ENCODE measurements at regions not wholly inside any gene's neighbourhood (a gene's known extent, or its start where the extent isn't known, plus 50 kb on each side); places are given as distances from the start of the nearest gene placed in this dataset.

GRCh38 chr10:42981358-42982236 is 95.3 kb upstream of the RET start:
- Histone ChIP-seq H3K9me3 (ENCODE audit: low read length) (no peaks in the 10 kb centered on the region), H3K4me1 (ENCODE audit: insufficient read depth, low read length) (no peaks in the 10 kb centered on the region), H3K36me3 (ENCODE audit: insufficient read depth, low read length) (no peaks in the 10 kb centered on the region), H3K27me3 (ENCODE audit: insufficient read depth, low read length, poor library complexity, severe bottlenecking) (no peaks in the 10 kb centered on the region), H3K27ac (ENCODE audit: low read depth, low read length) (no peak overlapping the region), H3K4me3 (ENCODE audit: low read length) (no peak overlapping the region)
- no peak overlapping the region for H3K27ac Mint-ChIP-seq
- no peaks in the 10 kb centered on the region for H3K9me3 Mint-ChIP-seq
- H3K4me3 Mint-ChIP-seq, result no peak overlapping the region
- ChIA-PET CTCF (interaction anchor here (0.8 kb wide), 1 partner anchor 372 kb away, joined by 5 read pairs; no protein-coding TSS in a partner anchor), POLR2A (no interaction called here)
- no peaks in the 10 kb centered on the region for H3K36me3 Mint-ChIP-seq
- DNase-seq, result no peak
- H3K4me1 Mint-ChIP-seq, result no peaks in the 10 kb centered on the region
- H3K27me3 Mint-ChIP-seq, result no peaks in the 10 kb centered on the region

- Mint-ChIP-seq H3K4me1 (no peaks in the 10 kb centered on the region), H3K27me3 (no peaks in the 10 kb centered on the region), H3K4me3 (peak overlapping the region in 1 of 7 donors; percentile 15), H3K27ac (no peak overlapping the region), H3K9me3 (no peaks in the 10 kb centered on the region), H3K36me3 (no peaks in the 10 kb centered on the region)
- CTCF ChIA-PET, result no interaction called here
- POLR2A ChIA-PET, result no interaction called here
- H3K27ac ChIP-seq (ENCODE audit: low read depth, low read length), result no peak overlapping the region
- no peaks in the 10 kb centered on the region for H3K9me3 ChIP-seq (ENCODE audit: low read length)
- no peaks in the 10 kb centered on the region for H3K27me3 ChIP-seq (ENCODE audit: insufficient read depth, low read length, poor library complexity, severe bottlenecking)
- DNase-seq, result no peak
- no peak overlapping the region for H3K4me3 ChIP-seq (ENCODE audit: low read length)
- no peaks in the 10 kb centered on the region for H3K4me1 ChIP-seq (ENCODE audit: insufficient read depth, low read length)
- H3K36me3 ChIP-seq (ENCODE audit: insufficient read depth, low read length), result no peaks in the 10 kb centered on the region
Observed at GRCh38 chr10:42982891-42983506, 93.9 kb upstream of the RET start.

GRCh38 chr10:42983591-42983990 is 93.3 kb upstream of the RET start:
- Histone ChIP-seq H3K36me3 (ENCODE audit: insufficient read depth, low read length) (no peaks in the 10 kb centered on the region), H3K9me3 (ENCODE audit: low read length) (no peaks in the 10 kb centered on the region), H3K27ac (ENCODE audit: low read depth, low read length) (no peak overlapping the region), H3K27me3 (ENCODE audit: insufficient read depth, low read length, poor library complexity, severe bottlenecking) (no peaks in the 10 kb centered on the region), H3K4me1 (ENCODE audit: insufficient read depth, low read length) (no peaks in the 10 kb centered on the region), H3K4me3 (ENCODE audit: low read length) (no peak overlapping the region)
- no peaks in the 10 kb centered on the region for H3K9me3 Mint-ChIP-seq
- H3K27me3 Mint-ChIP-seq, result no peaks in the 10 kb centered on the region
- no peak for DNase-seq
- ChIA-PET CTCF (no interaction called here), POLR2A (no interaction called here)
- H3K27ac Mint-ChIP-seq, result no peak overlapping the region
- no peaks in the 10 kb centered on the region for H3K4me1 Mint-ChIP-seq
- H3K4me3 Mint-ChIP-seq, result peak overlapping the region in 1 of 7 donors; percentile 15
- H3K36me3 Mint-ChIP-seq, result no peaks in the 10 kb centered on the region

GRCh38 chr10:42984035-42984610 is 92.7 kb upstream of the RET start:
- no peaks in the 10 kb centered on the region for H3K27me3 Mint-ChIP-seq
- H3K4me3 ChIP-seq (ENCODE audit: low read length), result no peak overlapping the region
- no peaks in the 10 kb centered on the region for H3K4me1 ChIP-seq (ENCODE audit: insufficient read depth, low read length)
- ChIA-PET POLR2A (no interaction called here), CTCF (no interaction called here)
- no peak overlapping the region for H3K27ac Mint-ChIP-seq
- H3K4me1 Mint-ChIP-seq, result peaks cover 0 to 2% (median 2%) of the 10 kb centered on the region in 3 donors
- no peaks in the 10 kb centered on the region for H3K36me3 Mint-ChIP-seq
- H3K27ac ChIP-seq (ENCODE audit: low read depth, low read length), result no peak overlapping the region
- no peaks in the 10 kb centered on the region for H3K36me3 ChIP-seq (ENCODE audit: insufficient read depth, low read length)
- DNase-seq, result no peak
- no peak overlapping the region for H3K4me3 Mint-ChIP-seq
- H3K9me3 ChIP-seq (ENCODE audit: low read length), result no peaks in the 10 kb centered on the region
- H3K9me3 Mint-ChIP-seq, result no peaks in the 10 kb centered on the region
- H3K27me3 ChIP-seq (ENCODE audit: insufficient read depth, low read length, poor library complexity, severe bottlenecking), result no peaks in the 10 kb centered on the region

GRCh38 chr10:42984761-42985325 is 92.0 kb upstream of the RET start:
- no peak overlapping the region for H3K27ac ChIP-seq (ENCODE audit: low read depth, low read length)
- no peak for DNase-seq
- CTCF ChIA-PET, result no interaction called here
- no peak overlapping the region for H3K4me3 ChIP-seq (ENCODE audit: low read length)
- no peaks in the 10 kb centered on the region for H3K36me3 ChIP-seq (ENCODE audit: insufficient read depth, low read length)
- no peak overlapping the region for H3K27ac Mint-ChIP-seq
- H3K36me3 Mint-ChIP-seq, result no peaks in the 10 kb centered on the region
- POLR2A ChIA-PET, result no interaction called here
- H3K27me3 ChIP-seq (ENCODE audit: insufficient read depth, low read length, poor library complexity, severe bottlenecking), result no peaks in the 10 kb centered on the region
- no peaks in the 10 kb centered on the region for H3K9me3 ChIP-seq (ENCODE audit: low read length)
- peaks cover 0 to 5% (median 5%) of the 10 kb centered on the region in 3 donors for H3K4me1 Mint-ChIP-seq
- H3K27me3 Mint-ChIP-seq, result peaks cover 0 to 2% of the 10 kb centered on the region in 2 donors
- H3K9me3 Mint-ChIP-seq, result no peaks in the 10 kb centered on the region
- H3K4me3 Mint-ChIP-seq, result no peak overlapping the region
- H3K4me1 ChIP-seq (ENCODE audit: insufficient read depth, low read length), result no peaks in the 10 kb centered on the region

GRCh38 chr10:42985436-42986316 is 91.2 kb upstream of the RET start:
- H3K36me3 Mint-ChIP-seq, result no peaks in the 10 kb centered on the region

GRCh38 chr10:42986633-42987032 is 90.2 kb upstream of the RET start:
- H3K4me1 Mint-ChIP-seq, result peaks cover 0 to 5% (median 5%) of the 10 kb centered on the region in 3 donors
- no peaks in the 10 kb centered on the region for H3K36me3 Mint-ChIP-seq
- peaks cover 0 to 2% of the 10 kb centered on the region in 2 donors for H3K27me3 Mint-ChIP-seq
- Histone ChIP-seq H3K9me3 (ENCODE audit: low read length) (no peaks in the 10 kb centered on the region), H3K27ac (ENCODE audit: low read depth, low read length) (no peak overlapping the region), H3K36me3 (ENCODE audit: insufficient read depth, low read length) (no peaks in the 10 kb centered on the region), H3K27me3 (ENCODE audit: insufficient read depth, low read length, poor library complexity, severe bottlenecking) (no peaks in the 10 kb centered on the region), H3K4me3 (ENCODE audit: low read length) (no peak overlapping the region), H3K4me1 (ENCODE audit: insufficient read depth, low read length) (no peaks in the 10 kb centered on the region)
- no peak for DNase-seq
- H3K9me3 Mint-ChIP-seq, result no peaks in the 10 kb centered on the region
- CTCF ChIA-PET, result no interaction called here
- no peak overlapping the region for H3K4me3 Mint-ChIP-seq
- no peak overlapping the region for H3K27ac Mint-ChIP-seq
- POLR2A ChIA-PET, result no interaction called here

More at GRCh38 chr10:42985436-42986316, 91.2 kb upstream of the RET start:
- Mint-ChIP-seq H3K4me1 (peaks cover 0 to 5% (median 5%) of the 10 kb centered on the region in 3 donors), H3K27me3 (peaks cover 0 to 2% of the 10 kb centered on the region in 2 donors), H3K4me3 (no peak overlapping the region), H3K27ac (no peak overlapping the region), H3K9me3 (no peaks in the 10 kb centered on the region)
- CTCF ChIA-PET, result no interaction called here
- Histone ChIP-seq H3K9me3 (ENCODE audit: low read length) (no peaks in the 10 kb centered on the region), H3K4me3 (ENCODE audit: low read length) (no peak overlapping the region), H3K4me1 (ENCODE audit: insufficient read depth, low read length) (no peaks in the 10 kb centered on the region), H3K36me3 (ENCODE audit: insufficient read depth, low read length) (no peaks in the 10 kb centered on the region), H3K27ac (ENCODE audit: low read depth, low read length) (no peak overlapping the region), H3K27me3 (ENCODE audit: insufficient read depth, low read length, poor library complexity, severe bottlenecking) (no peaks in the 10 kb centered on the region)
- POLR2A ChIA-PET, result no interaction called here
- DNase-seq, result no peak
